GM12878 (cell line): ENCODE measurements at regions not wholly inside any gene's neighbourhood (a gene's known extent, or its start where the extent isn't known, plus 50 kb on each side); places are given as distances from the start of the nearest gene placed in this dataset.

Experiments used
- CTCF ChIP-seq, 3 experiments: IDR thresholded peaks in 2 of 3; conservative IDR thresholded peaks in 1 of 3; 2 replicates each; pipeline ENCODE4 v1.5.1; 2011; ENCODE audit warnings: low read depth in 3 of 3, low read length in 3 of 3, mild to moderate bottlenecking in 3 of 3, control low read depth in 2 of 3, moderate library complexity in 2 of 3, inconsistent platforms in 1 of 3, mixed read lengths in 1 of 3; ENCODE audit not compliant: control insufficient read depth in 2 of 3, insufficient read depth in 1 of 3; ENCODE audit errors: extremely low read depth in 1 of 3
- ELK1 ChIP-seq: IDR thresholded peaks from 2 replicates; pipeline ENCODE4 v1.6.1; 2012; ENCODE audit warnings: low read depth, low read length, improper control_type of control experiment
- EZH2 ChIP-seq: IDR thresholded peaks from 2 replicates; pipeline ENCODE4 v1.6.1; 2012; ENCODE audit warnings: low read depth, mild to moderate bottlenecking, control low read depth, inconsistent platforms, low read length, borderline replicate concordance; ENCODE audit not compliant: control insufficient read depth
- FOXM1 ChIP-seq: IDR thresholded peaks from 2 replicates; pipeline ENCODE4 v1.6.1; 2012; ENCODE audit warnings: low read depth, mild to moderate bottlenecking, inconsistent platforms, low read length, moderate library complexity
- MXI1 ChIP-seq: fragments of 150-350 bp; IDR thresholded peaks from 2 replicates; pipeline ENCODE4 v1.6.1; 2011; ENCODE audit warnings: low read depth, mild to moderate bottlenecking, inconsistent platforms, low read length, improper control_type of control experiment
- MYC ChIP-seq: IDR thresholded peaks from 2 replicates; pipeline ENCODE4 v1.6.1; 2011; ENCODE audit warnings: mild to moderate bottlenecking, low read length, moderate library complexity, inconsistent platforms; ENCODE audit not compliant: insufficient read depth, insufficient replicate concordance, insufficient read length, severe bottlenecking

- TF ChIP-seq CTCF (IDR thresholded peaks at IDR 0.05 in 2 of 3, conservative IDR thresholded peaks at IDR 0.05 in 1 of 3; ENCODE audit: control insufficient read depth in 2 of 3, extremely low read depth in 1 of 3, insufficient read depth in 1 of 3, low read depth in 3 of 3, low read length in 3 of 3) (no peak), EZH2 (no peak), FOXM1 (no peak; the same call in 1 of the 2 replicates), ELK1 (no peak), MYC (no peak), MXI1 (no peak)
These were observed 120.0 kb downstream of the S1PR1 start for GRCh38 chr1:101356604-101357443.
